ENCODE measurements at regions not wholly inside any gene's neighbourhood (a gene's known extent, or its start where the extent isn't known, plus 50 kb on each side); places are given as distances from the start of the nearest gene placed in this dataset.

DNA sequence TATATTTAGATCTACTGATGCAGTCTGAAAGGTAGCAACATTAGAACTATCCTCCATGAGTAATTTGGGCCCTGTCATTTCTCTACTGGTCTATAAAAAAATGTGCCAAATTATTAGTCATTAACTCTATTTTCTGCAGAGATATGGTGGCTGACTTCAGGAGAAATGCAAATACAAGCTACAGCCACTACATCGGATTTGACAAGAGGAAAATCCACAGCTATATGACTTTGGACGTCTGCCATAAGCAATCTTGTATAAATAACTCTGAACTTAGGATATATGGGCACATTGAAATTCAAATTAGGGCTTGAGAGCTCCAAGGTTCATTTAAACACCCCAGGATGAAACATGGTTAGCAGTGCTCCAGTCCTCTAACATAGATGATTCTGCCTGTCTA, 983.0 kb upstream of the LRFN5 start:
- H3K4me3 Mint-ChIP-seq = no peak overlapping the region
- no peaks in the 10 kb centered on the region for H3K36me3 Mint-ChIP-seq
- H3K4me1 Mint-ChIP-seq (ENCODE audit: unreplicated experiment) = no peaks in the 10 kb centered on the region
- DNase-seq (ENCODE audit: extremely low spot score, unreplicated experiment) = no peak
- no peaks in the 10 kb centered on the region for H3K9me3 Mint-ChIP-seq
- no peak overlapping the region for H3K27ac Mint-ChIP-seq
- H3K27me3 Mint-ChIP-seq = no peaks in the 10 kb centered on the region
- TF ChIP-seq, protein P1, sequence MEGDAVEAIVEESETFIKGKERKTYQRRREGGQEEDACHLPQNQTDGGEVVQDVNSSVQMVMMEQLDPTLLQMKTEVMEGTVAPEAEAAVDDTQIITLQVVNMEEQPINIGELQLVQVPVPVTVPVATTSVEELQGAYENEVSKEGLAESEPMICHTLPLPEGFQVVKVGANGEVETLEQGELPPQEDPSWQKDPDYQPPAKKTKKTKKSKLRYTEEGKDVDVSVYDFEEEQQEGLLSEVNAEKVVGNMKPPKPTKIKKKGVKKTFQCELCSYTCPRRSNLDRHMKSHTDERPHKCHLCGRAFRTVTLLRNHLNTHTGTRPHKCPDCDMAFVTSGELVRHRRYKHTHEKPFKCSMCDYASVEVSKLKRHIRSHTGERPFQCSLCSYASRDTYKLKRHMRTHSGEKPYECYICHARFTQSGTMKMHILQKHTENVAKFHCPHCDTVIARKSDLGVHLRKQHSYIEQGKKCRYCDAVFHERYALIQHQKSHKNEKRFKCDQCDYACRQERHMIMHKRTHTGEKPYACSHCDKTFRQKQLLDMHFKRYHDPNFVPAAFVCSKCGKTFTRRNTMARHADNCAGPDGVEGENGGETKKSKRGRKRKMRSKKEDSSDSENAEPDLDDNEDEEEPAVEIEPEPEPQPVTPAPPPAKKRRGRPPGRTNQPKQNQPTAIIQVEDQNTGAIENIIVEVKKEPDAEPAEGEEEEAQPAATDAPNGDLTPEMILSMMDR (conservative IDR thresholded peaks at IDR 0.05) = no peak

DNA sequence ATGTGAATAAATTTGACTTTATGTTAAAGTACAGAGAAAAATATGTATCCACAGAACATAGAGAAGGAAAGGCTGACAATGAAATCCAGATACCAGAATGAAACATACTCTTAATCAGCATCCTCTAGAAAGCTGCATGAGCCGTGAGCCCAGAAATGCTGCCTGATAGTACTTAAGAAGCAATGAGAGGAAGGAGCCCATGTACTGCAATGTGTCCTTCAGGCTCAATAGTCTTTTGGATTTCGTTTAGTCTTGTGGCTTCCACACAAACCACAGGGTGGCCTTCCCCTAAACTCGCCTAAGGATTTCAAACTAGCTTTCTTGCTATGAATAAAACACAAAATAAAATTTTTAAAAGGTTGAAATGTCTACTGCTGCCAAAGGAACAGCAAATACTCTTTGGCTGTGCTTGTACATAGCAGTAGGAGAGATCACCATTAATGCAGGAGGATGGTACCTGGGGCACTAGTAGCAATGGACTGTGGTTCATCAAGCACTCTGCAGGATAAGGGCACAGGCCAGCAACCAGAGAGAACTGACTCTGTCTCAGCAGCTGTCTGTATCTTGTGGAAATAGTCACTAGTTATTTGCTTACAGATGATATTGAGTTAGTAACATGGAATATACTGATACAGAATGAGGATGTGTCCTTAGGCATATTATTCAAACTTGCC, 988.3 kb upstream of the LRFN5 start:
- no peak for DNase-seq (ENCODE audit: extremely low spot score, unreplicated experiment)
- Mint-ChIP-seq H3K36me3 (no peaks in the 10 kb centered on the region), H3K9me3 (no peaks in the 10 kb centered on the region), H3K4me1 (ENCODE audit: unreplicated experiment) (no peaks in the 10 kb centered on the region), H3K4me3 (no peak overlapping the region), H3K27me3 (no peaks in the 10 kb centered on the region), H3K27ac (no peak overlapping the region)
- TF ChIP-seq, protein P1 (conservative IDR thresholded peaks at IDR 0.05) = no peak

DNA sequence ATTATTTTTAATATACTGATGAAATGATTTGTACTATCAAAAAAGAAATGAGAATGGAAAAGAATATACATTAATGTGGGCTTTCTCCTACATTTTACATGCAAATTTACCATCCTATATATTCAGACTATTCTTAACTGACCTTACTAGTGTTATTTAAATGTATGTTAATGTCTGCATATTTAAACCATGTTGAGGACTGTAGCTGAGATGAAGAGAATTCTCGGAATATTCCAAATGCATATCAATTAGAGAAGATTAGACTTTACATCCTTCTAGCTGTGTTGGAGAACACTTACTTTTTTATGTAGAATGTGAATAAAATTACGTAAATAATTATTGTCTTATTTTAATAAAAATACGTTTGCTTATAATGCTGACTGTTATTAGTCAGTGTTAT, 990.1 kb upstream of the LRFN5 start:
- H3K4me1 Mint-ChIP-seq (ENCODE audit: unreplicated experiment) = no peaks in the 10 kb centered on the region
- TF ChIP-seq, protein P1 (conservative IDR thresholded peaks at IDR 0.05) = no peak
- H3K27me3 Mint-ChIP-seq = no peaks in the 10 kb centered on the region
- H3K27ac Mint-ChIP-seq = no peak overlapping the region
- no peaks in the 10 kb centered on the region for H3K9me3 Mint-ChIP-seq
- no peak overlapping the region for H3K4me3 Mint-ChIP-seq
- DNase-seq (ENCODE audit: extremely low spot score, unreplicated experiment) = no peak
- no peaks in the 10 kb centered on the region for H3K36me3 Mint-ChIP-seq

DNA sequence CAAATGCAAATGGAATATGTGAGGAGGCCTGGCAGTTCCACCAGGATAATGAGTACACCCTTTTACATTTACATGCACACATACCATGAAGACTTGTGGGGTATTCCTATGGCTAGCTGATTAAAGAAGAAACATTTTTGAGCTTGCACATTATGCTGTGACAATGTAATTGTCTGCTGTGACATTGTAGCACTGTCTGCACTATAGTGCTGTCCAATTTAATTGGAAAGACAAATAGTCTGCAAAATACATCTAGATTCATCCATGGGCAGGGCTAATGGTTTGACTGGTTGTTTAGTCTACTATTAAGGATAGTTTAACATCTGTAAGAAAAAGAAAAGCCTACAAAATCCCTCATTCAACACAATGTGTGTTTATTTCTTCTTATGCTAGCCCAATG, 1005.6 kb upstream of the LRFN5 start:
- H3K4me1 Mint-ChIP-seq (ENCODE audit: unreplicated experiment) = no peaks in the 10 kb centered on the region
- H3K27me3 Mint-ChIP-seq = no peaks in the 10 kb centered on the region
- H3K9me3 Mint-ChIP-seq = no peaks in the 10 kb centered on the region
- no peak overlapping the region for H3K27ac Mint-ChIP-seq
- no peak overlapping the region for H3K4me3 Mint-ChIP-seq
- H3K36me3 Mint-ChIP-seq = no peaks in the 10 kb centered on the region
- TF ChIP-seq, protein P1 (conservative IDR thresholded peaks at IDR 0.05) = no peak
- DNase-seq (ENCODE audit: extremely low spot score, unreplicated experiment) = no peak

DNA sequence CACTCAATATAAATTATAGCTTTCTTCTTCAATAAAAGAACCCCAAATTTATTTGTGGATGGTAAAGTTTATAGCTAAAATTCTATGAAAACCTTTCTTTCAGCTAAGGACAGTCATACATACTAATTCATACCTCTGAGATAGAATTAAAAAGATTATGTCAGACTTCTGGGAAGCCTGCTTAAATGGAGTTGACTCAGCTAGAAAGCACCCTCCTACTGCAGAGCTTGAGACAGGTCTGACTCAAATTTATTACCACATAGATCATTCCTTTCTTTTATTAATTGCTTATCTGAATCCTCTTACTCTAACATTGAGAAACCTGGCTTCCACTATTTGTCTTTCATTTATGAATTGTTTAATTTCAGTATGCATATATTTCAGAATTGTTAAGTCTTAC, 1007.0 kb upstream of the LRFN5 start:
- DNase-seq (ENCODE audit: extremely low spot score, unreplicated experiment) = no peak
- TF ChIP-seq, protein P1 (conservative IDR thresholded peaks at IDR 0.05) = no peak
- no peaks in the 10 kb centered on the region for H3K36me3 Mint-ChIP-seq
- H3K27me3 Mint-ChIP-seq = no peaks in the 10 kb centered on the region
- H3K4me3 Mint-ChIP-seq = no peak overlapping the region
- H3K4me1 Mint-ChIP-seq (ENCODE audit: unreplicated experiment) = no peaks in the 10 kb centered on the region
- H3K9me3 Mint-ChIP-seq = no peaks in the 10 kb centered on the region
- no peak overlapping the region for H3K27ac Mint-ChIP-seq

DNA sequence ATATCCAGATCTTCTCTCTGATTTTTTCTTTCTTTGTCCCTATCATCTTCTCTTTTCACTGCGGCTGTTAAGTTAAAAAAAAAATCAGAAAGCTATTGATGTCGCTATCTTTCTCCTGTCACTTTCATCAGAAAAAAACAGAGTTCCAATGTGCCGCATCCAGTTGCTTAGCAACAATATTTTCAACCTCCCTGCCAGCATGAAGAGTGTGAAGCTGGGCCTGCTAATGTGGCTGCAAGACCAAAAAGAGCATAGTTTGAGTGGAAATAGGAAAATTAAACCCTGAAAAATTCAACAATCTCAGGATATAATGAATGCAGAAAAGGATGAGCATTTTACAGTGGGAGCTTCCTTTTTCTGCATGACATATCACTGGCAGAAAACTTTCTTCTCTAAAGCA, 1025.4 kb upstream of the LRFN5 start:
- TF ChIP-seq, protein P1 (conservative IDR thresholded peaks at IDR 0.05) = no peak
- H3K27me3 Mint-ChIP-seq = no peaks in the 10 kb centered on the region
- H3K9me3 Mint-ChIP-seq = no peaks in the 10 kb centered on the region
- H3K27ac Mint-ChIP-seq = no peak overlapping the region
- no peak for DNase-seq (ENCODE audit: extremely low spot score, unreplicated experiment)
- no peaks in the 10 kb centered on the region for H3K36me3 Mint-ChIP-seq
- no peak overlapping the region for H3K4me3 Mint-ChIP-seq
- H3K4me1 Mint-ChIP-seq (ENCODE audit: unreplicated experiment) = no peaks in the 10 kb centered on the region

Data from type B pancreatic cell (in vitro differentiated cells).